NB4 (cell line): ENCODE measurements at regions not wholly inside any gene's neighbourhood (a gene's known extent, or its start where the extent isn't known, plus 50 kb on each side); places are given as distances from the start of the nearest gene placed in this dataset.

Source experiments
- DNase-seq: peaks from one replicate; pipeline ENCODE4 v3.0.0; 2010; ENCODE audit warnings: low read depth
- H3K4me3 ChIP-seq: one replicate; pipeline ENCODE4 v1.5.1; 2011; ENCODE audit warnings: mild to moderate bottlenecking, low read depth, low read length, moderate library complexity
- MAX ChIP-seq: IDR thresholded peaks from 2 replicates; pipeline ENCODE4 v1.6.1; 2011; ENCODE audit warnings: low read depth, low read length
- MYC ChIP-seq: IDR thresholded peaks from 2 replicates; pipeline ENCODE4 v1.6.1; 2011; ENCODE audit warnings: low read depth, low read length
- POLR2A ChIP-seq: IDR thresholded peaks from 2 replicates; pipeline ENCODE4 v1.6.1; 2011; ENCODE audit warnings: mild to moderate bottlenecking; ENCODE audit not compliant: insufficient read length; ENCODE audit errors: extremely low read depth
- TF ChIP-seq, protein P1 (sequence below): IDR thresholded peaks from one replicate; pipeline ENCODE4 v1.5.1; 2012; ENCODE audit warnings: low read depth, low read length

DNA sequence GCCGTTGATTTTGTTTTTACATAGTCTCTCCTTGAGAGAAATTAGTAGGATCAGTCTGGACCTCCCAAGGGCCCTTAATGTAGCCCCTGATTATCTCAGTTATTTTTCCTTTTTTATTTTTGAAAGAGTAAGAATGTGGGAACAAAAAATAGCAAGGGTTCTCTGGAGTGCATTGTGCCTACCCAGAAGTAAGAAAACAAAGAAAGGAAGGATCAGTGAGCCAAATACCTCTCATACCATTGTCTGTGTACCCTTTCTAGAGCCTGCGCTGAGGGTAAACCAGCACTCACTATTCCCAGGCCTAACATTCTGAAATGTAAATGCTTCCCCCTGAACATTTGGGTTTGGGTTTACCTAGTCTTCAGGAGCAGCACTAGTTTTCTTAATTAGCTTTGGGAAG lies 213.0 kb upstream of the TARS1 start:
- TF ChIP-seq MYC (no peak), POLR2A (no peak), MAX (no peak)
- TF ChIP-seq, protein P1, sequence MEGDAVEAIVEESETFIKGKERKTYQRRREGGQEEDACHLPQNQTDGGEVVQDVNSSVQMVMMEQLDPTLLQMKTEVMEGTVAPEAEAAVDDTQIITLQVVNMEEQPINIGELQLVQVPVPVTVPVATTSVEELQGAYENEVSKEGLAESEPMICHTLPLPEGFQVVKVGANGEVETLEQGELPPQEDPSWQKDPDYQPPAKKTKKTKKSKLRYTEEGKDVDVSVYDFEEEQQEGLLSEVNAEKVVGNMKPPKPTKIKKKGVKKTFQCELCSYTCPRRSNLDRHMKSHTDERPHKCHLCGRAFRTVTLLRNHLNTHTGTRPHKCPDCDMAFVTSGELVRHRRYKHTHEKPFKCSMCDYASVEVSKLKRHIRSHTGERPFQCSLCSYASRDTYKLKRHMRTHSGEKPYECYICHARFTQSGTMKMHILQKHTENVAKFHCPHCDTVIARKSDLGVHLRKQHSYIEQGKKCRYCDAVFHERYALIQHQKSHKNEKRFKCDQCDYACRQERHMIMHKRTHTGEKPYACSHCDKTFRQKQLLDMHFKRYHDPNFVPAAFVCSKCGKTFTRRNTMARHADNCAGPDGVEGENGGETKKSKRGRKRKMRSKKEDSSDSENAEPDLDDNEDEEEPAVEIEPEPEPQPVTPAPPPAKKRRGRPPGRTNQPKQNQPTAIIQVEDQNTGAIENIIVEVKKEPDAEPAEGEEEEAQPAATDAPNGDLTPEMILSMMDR, result no peak
- H3K4me3 ChIP-seq, result no peak overlapping the region
- DNase-seq, result no peak

GRCh38 chr5:33228149-33228548 lies 212.6 kb upstream of the TARS1 start:
- TF ChIP-seq MYC, result no peak
- TF ChIP-seq MAX, result no peak
- TF ChIP-seq POLR2A, result no peak
- TF ChIP-seq, protein P1, result no peak
- H3K4me3 ChIP-seq, result no peak overlapping the region
- DNase-seq, result no peak

GRCh38 chr5:33229216-33229615 lies 211.5 kb upstream of the TARS1 start:
- no peak for DNase-seq
- TF ChIP-seq, protein P1, result no peak
- TF ChIP-seq MAX, result no peak
- no peak for TF ChIP-seq POLR2A
- no peak for TF ChIP-seq MYC
- H3K4me3 ChIP-seq, result no peak overlapping the region

DNA sequence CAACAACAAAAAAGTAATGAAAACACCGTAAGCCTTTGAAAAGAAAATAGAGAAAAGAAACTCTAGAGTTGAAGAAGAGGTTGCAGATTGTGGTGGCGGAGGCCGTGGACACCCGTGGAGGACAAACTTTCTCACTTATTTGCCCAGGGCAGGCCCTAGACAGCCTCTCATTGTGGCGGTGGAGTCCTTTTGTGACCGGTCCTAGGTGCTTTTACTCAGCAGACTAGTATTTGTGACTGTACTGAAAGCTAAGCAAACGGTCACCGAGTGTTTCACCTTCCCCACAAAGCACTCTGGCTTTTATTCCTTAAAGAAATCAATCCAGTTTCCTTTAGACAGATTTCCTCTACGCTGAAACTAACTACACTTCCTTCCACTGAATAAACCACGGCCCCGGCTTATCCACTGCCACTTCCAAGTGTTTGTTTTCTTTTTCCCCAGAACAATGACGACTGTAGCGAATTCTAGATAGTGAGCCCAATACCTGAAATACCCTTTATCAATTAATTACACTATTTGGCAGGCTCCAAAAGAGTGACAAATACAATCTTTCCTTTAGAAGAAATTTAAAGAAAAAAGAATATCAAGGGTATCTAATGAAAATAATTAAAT lies 210.2 kb upstream of the TARS1 start:
- TF ChIP-seq, protein P1, result no peak
- TF ChIP-seq MYC (no peak), MAX (no peak), POLR2A (no peak)
- no peak for DNase-seq
- H3K4me3 ChIP-seq, result no peak overlapping the region

DNA sequence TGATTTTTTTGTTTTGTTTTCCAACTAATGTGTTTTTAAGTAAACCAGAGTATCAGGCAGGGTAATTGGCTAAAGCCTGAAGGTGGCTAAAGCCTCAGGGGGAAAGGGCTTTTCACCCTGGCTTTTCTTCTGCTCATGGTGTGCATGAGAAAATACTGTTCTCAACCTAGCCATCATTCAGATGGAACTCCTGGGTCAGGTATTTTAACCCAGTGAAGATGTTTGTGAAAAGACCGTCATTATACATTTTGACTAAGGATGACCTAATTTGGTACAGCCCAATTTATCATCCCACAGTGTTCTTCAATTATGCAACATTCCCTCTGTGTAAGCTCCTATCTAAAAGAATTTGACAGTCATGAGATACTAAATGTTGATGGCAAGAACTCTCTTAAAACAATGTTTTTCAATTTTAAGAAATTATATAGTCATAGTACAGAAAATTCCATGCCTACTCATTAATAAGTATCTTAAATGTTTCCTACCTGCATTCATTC lies 209.5 kb upstream of the TARS1 start:
- no peak for DNase-seq
- TF ChIP-seq MYC (no peak), MAX (no peak), POLR2A (no peak)
- TF ChIP-seq, protein P1, result no peak
- H3K4me3 ChIP-seq, result no peak overlapping the region
